Renal cortex interstitium (tissue), 11 donors: ENCODE measurements at regions not wholly inside any gene's neighbourhood (a gene's known extent, or its start where the extent isn't known, plus 50 kb on each side); places are given as distances from the start of the nearest gene placed in this dataset.
"Not testable (repeated sequence)": the region's sequence is repeated elsewhere in the genome, so short reads cannot be mapped to it uniquely, and the experiment has no call there.

ENCODE experiments used
- DNase-seq, 11 donors: peaks; one replicate each; pipeline ENCODE4 v3.0.0-alpha.2; 2013; ENCODE audit warnings: low read depth in 9 of 11, low spot score in 4 of 11; ENCODE audit errors: extremely low read depth in 1 of 11

- DNase-seq: no peak
Measured at GRCh38 chr9:13448482-13448881, 169.0 kb upstream of the MPDZ start.

- no peak for DNase-seq
Measured at GRCh38 chr9:13447843-13448422, 168.4 kb upstream of the MPDZ start.

GRCh38 chr9:13446938-13447842 lies 167.7 kb upstream of the MPDZ start:
- DNase-seq: no peak

GRCh38 chr9:13446286-13446937 lies 166.9 kb upstream of the MPDZ start:
- no peak for DNase-seq

- no peak for DNase-seq
Measured at GRCh38 chr9:13445103-13445500, 165.6 kb upstream of the MPDZ start.

GRCh38 chr9:13444245-13445102 lies 165.0 kb upstream of the MPDZ start:
- DNase-seq: no peak

- no peak for DNase-seq
Measured at GRCh38 chr9:13443346-13444244, 164.1 kb upstream of the MPDZ start.

- no peak for DNase-seq
Measured at GRCh38 chr9:13439685-13440476, 160.4 kb upstream of the MPDZ start.

- DNase-seq: no peak
Measured at GRCh38 chr9:13437866-13438265, 158.4 kb upstream of the MPDZ start.

GRCh38 chr9:13436591-13436990 lies 157.1 kb upstream of the MPDZ start:
- no peak for DNase-seq

- not testable (repeated sequence) for DNase-seq
Measured at GRCh38 chr9:13433453-13433852, 154.0 kb upstream of the MPDZ start.

- DNase-seq: no peak
Measured at GRCh38 chr9:13432904-13433303, 153.4 kb upstream of the MPDZ start.

GRCh38 chr9:13431692-13432091 lies 152.2 kb upstream of the MPDZ start:
- no peak for DNase-seq

- no peak for DNase-seq
Measured at GRCh38 chr9:13431222-13431536, 151.7 kb upstream of the MPDZ start.

GRCh38 chr9:13430368-13431221 lies 151.1 kb upstream of the MPDZ start:
- DNase-seq: no peak

- DNase-seq: no peak
Measured at GRCh38 chr9:13429301-13430190, 150.1 kb upstream of the MPDZ start.
